WERI-Rb-1 (cell line): ENCODE measurements at regions not wholly inside any gene's neighbourhood (a gene's known extent, or its start where the extent isn't known, plus 50 kb on each side); places are given as distances from the start of the nearest gene placed in this dataset.

Experiments
- DNase-seq: peaks from one replicate; pipeline ENCODE4 v3.0.0-alpha.2; 2020
- H3K27ac ChIP-seq: fragments of 250-450 bp; sonication (Bioruptor Pico); 2 replicates; pipeline ENCODE4 v1.5.1; 2020; ENCODE audit warnings: mild to moderate bottlenecking, moderate library complexity
- H3K27me3 ChIP-seq: fragments of 250-450 bp; sonication (Bioruptor Pico); 2 replicates; pipeline ENCODE4 v1.5.1; 2021; ENCODE audit warnings: mild to moderate bottlenecking, low read depth, moderate library complexity; ENCODE audit not compliant: insufficient read depth, severe bottlenecking
- H3K36me3 ChIP-seq: fragments of 250-450 bp; sonication (Bioruptor Pico); 2 replicates; pipeline ENCODE4 v1.5.1; 2020; ENCODE audit warnings: mild to moderate bottlenecking, moderate library complexity
- H3K4me3 ChIP-seq: 2 replicates; pipeline ENCODE4 v1.5.1; 2011; ENCODE audit warnings: low read depth, mild to moderate bottlenecking, control low read depth, low read length
- H3K9me3 ChIP-seq: fragments of 250-450 bp; sonication (Bioruptor Pico); 2 replicates; pipeline ENCODE4 v1.5.1; 2021; ENCODE audit warnings: mild to moderate bottlenecking, moderate library complexity; ENCODE audit not compliant: severe bottlenecking
- CTCF ChIP-seq: IDR thresholded peaks from 2 replicates; pipeline ENCODE4 v1.5.1; 2011; ENCODE audit warnings: low read depth, mild to moderate bottlenecking, control low read depth, inconsistent platforms, low read length

GRCh38 chr11:105229257-105229656 is 89.7 kb upstream of the CARD18 start:
- H3K27me3 ChIP-seq, result no peaks in the 10 kb centered on the region
- H3K27ac ChIP-seq, result no peak overlapping the region
- H3K4me3 ChIP-seq, result no peak overlapping the region
- no peaks in the 10 kb centered on the region for H3K36me3 ChIP-seq
- DNase-seq, result no peak
- H3K9me3 ChIP-seq, result no peaks in the 10 kb centered on the region
- TF ChIP-seq CTCF, result no peak

GRCh38 chr11:105227363-105227762 is 87.8 kb upstream of the CARD18 start:
- no peaks in the 10 kb centered on the region for H3K27me3 ChIP-seq
- H3K9me3 ChIP-seq, result no peaks in the 10 kb centered on the region
- H3K27ac ChIP-seq, result no peak overlapping the region
- no peak for DNase-seq
- H3K4me3 ChIP-seq, result no peak overlapping the region
- TF ChIP-seq CTCF, result no peak
- H3K36me3 ChIP-seq, result no peaks in the 10 kb centered on the region

- H3K27ac ChIP-seq, result no peak overlapping the region
- H3K9me3 ChIP-seq, result no peaks in the 10 kb centered on the region
- H3K4me3 ChIP-seq, result no peak overlapping the region
- H3K36me3 ChIP-seq, result no peaks in the 10 kb centered on the region
- no peak for TF ChIP-seq CTCF
- no peak for DNase-seq
- H3K27me3 ChIP-seq, result no peaks in the 10 kb centered on the region
These were observed 87.2 kb upstream of the CARD18 start for GRCh38 chr11:105226766-105227165.

- H3K36me3 ChIP-seq, result no peaks in the 10 kb centered on the region
- no peak overlapping the region for H3K4me3 ChIP-seq
- no peak for TF ChIP-seq CTCF
These were observed 86.5 kb upstream of the CARD18 start for GRCh38 chr11:105226091-105226490.

GRCh38 chr11:105224482-105225253 is 85.1 kb upstream of the CARD18 start:
- H3K36me3 ChIP-seq, result no peaks in the 10 kb centered on the region
- no peaks in the 10 kb centered on the region for H3K9me3 ChIP-seq
- no peak overlapping the region for H3K27ac ChIP-seq
- no peak overlapping the region for H3K4me3 ChIP-seq
- DNase-seq, result no peak
- no peak for TF ChIP-seq CTCF
- H3K27me3 ChIP-seq, result no peaks in the 10 kb centered on the region

More at GRCh38 chr11:105226091-105226490, 86.5 kb upstream of the CARD18 start:
- Histone ChIP-seq H3K27ac (no peak overlapping the region), H3K27me3 (no peaks in the 10 kb centered on the region), H3K9me3 (no peaks in the 10 kb centered on the region)
- no peak for DNase-seq

GRCh38 chr11:105220121-105220520 is 80.6 kb upstream of the CARD18 start:
- Histone ChIP-seq H3K36me3 (no peaks in the 10 kb centered on the region), H3K27me3 (no peaks in the 10 kb centered on the region), H3K27ac (no peak overlapping the region), H3K4me3 (no peak overlapping the region), H3K9me3 (no peaks in the 10 kb centered on the region)
- no peak for TF ChIP-seq CTCF
- DNase-seq, result no peak
